WTC11 (cell line): ENCODE measurements at regions not wholly inside any gene's neighbourhood (a gene's known extent, or its start where the extent isn't known, plus 50 kb on each side); places are given as distances from the start of the nearest gene placed in this dataset.

ENCODE experiments used
- ATAC-seq: fragments of 200-7000 bp; cut with Tn5 transposase; 2 replicates; pipeline ENCODE4 v1.10.0; 2021; ENCODE audit warnings: mild to moderate bottlenecking, moderate library complexity
- CTCF ChIA-PET: fragments of 300-600 bp; sonication (Branson Sonifier 250); formaldehyde crosslinking; loops from one replicate; lab custom pipeline; 2021; ENCODE audit warnings: antibody characterized with exemption; lab: Charles Lee
- POLR2A ChIA-PET: fragments of 350-600 bp; sonication (Branson Sonifier 250); formaldehyde crosslinking; loops from one replicate; lab custom pipeline; 2021; ENCODE audit warnings: antibody characterized with exemption; lab: Charles Lee
- DNase-seq: peaks from one replicate; pipeline ENCODE4 v3.0.0; 2021; ENCODE audit warnings: low spot score
- H3K27ac Mint-ChIP-seq: 2 replicates; pipeline ENCODE4 v1.8.0; 2021; ENCODE audit warnings: mixed read lengths
- H3K27me3 Mint-ChIP-seq: 2 replicates; pipeline ENCODE4 v1.8.0; 2021; ENCODE audit warnings: low read depth, mild to moderate bottlenecking, moderate library complexity, mixed read lengths
- H3K36me3 Mint-ChIP-seq: 2 replicates; pipeline ENCODE4 v1.8.0; 2021; ENCODE audit warnings: mixed read lengths
- H3K4me1 Mint-ChIP-seq: 2 replicates; pipeline ENCODE4 v1.8.0; 2022; ENCODE audit warnings: mixed read lengths
- H3K4me3 Mint-ChIP-seq: 2 replicates; pipeline ENCODE4 v1.8.0; 2021; ENCODE audit warnings: mild to moderate bottlenecking, moderate library complexity, mixed read lengths
- H3K9me3 Mint-ChIP-seq: 2 replicates; pipeline ENCODE4 v1.8.0; 2021; ENCODE audit warnings: mixed read lengths
- HMGA2 ChIP-seq: fragments of 250-450 bp; sonication (Bioruptor Pico); IDR thresholded peaks from 2 replicates; pipeline ENCODE4 v1.4.0; 2021; ENCODE audit warnings: mild to moderate bottlenecking, moderate library complexity
- KAT7 ChIP-seq: sonication (generic); formaldehyde crosslinking; IDR thresholded peaks from 2 replicates; pipeline ENCODE4 v1.8.1; 2023; ENCODE audit warnings: missing genetic modification reagents, mild to moderate bottlenecking, borderline replicate concordance
- MYBL2 ChIP-seq: sonication (generic); formaldehyde crosslinking; IDR thresholded peaks from 2 replicates; pipeline ENCODE4 v1.8.1; 2023; ENCODE audit warnings: mild to moderate bottlenecking, moderate library complexity, missing genetic modification reagents
- NFATC4 ChIP-seq: fragments of 250-450 bp; sonication (Bioruptor Pico); IDR thresholded peaks from 2 replicates; pipeline ENCODE4 v1.9.0; 2021; ENCODE audit warnings: mild to moderate bottlenecking
- NR2C2 ChIP-seq: sonication (generic); formaldehyde crosslinking; IDR thresholded peaks from 2 replicates; pipeline ENCODE4 v1.8.0; 2022; ENCODE audit warnings: mild to moderate bottlenecking, missing genetic modification reagents
- NR3C1 ChIP-seq: sonication (generic); formaldehyde crosslinking; conservative IDR thresholded peaks from 2 replicates; pipeline ENCODE4 v1.8.1; 2023; ENCODE audit warnings: low read depth, mild to moderate bottlenecking, missing genetic modification reagents
- SMAD4 ChIP-seq: sonication (generic); formaldehyde crosslinking; IDR thresholded peaks from 2 replicates; pipeline ENCODE4 v1.8.0; 2022; ENCODE audit warnings: mild to moderate bottlenecking, missing genetic modification reagents
- SOX15 ChIP-seq: fragments of 250-450 bp; sonication (Bioruptor Pico); IDR thresholded peaks from 2 replicates; pipeline ENCODE4 v1.9.0; 2021; ENCODE audit warnings: mild to moderate bottlenecking
- TP53 ChIP-seq: sonication (generic); formaldehyde crosslinking; IDR thresholded peaks from 2 replicates; pipeline ENCODE4 v1.8.1; 2023; ENCODE audit warnings: mild to moderate bottlenecking, missing genetic modification reagents
- ZNF317 ChIP-seq: sonication (generic); formaldehyde crosslinking; IDR thresholded peaks from 2 replicates; pipeline ENCODE4 v1.8.1; 2023; ENCODE audit warnings: low read depth, mild to moderate bottlenecking, moderate library complexity, missing genetic modification reagents, borderline replicate concordance
- TF ChIP-seq, protein P1 (sequence below): fragments of 200-600 bp; IDR thresholded peaks from 2 replicates; pipeline ENCODE4 v1.8.0; 2022; ENCODE audit warnings: antibody characterized with exemption
- TF ChIP-seq, protein P2 (sequence below): sonication (generic); formaldehyde crosslinking; IDR thresholded peaks from 2 replicates; pipeline ENCODE4 v1.8.1; 2022; ENCODE audit warnings: low read depth, mild to moderate bottlenecking, moderate library complexity, missing genetic modification reagents, borderline replicate concordance
- TF ChIP-seq, protein P3 (sequence below): sonication (generic); formaldehyde crosslinking; IDR thresholded peaks from 2 replicates; pipeline ENCODE4 v1.8.0; 2023; ENCODE audit warnings: missing genetic modification reagents, mild to moderate bottlenecking, borderline replicate concordance
- TF ChIP-seq, protein P4 (sequence below): sonication (generic); formaldehyde crosslinking; IDR thresholded peaks from 2 replicates; pipeline ENCODE4 v1.8.1; 2023; ENCODE audit warnings: mild to moderate bottlenecking, missing genetic modification reagents, borderline replicate concordance
- TF ChIP-seq, protein P5 (sequence below): sonication (generic); formaldehyde crosslinking; IDR thresholded peaks from 2 replicates; pipeline ENCODE4 v1.8.1; 2023; ENCODE audit warnings: mild to moderate bottlenecking, missing genetic modification reagents, moderate library complexity
- TF ChIP-seq, protein P6 (sequence below): sonication (generic); formaldehyde crosslinking; IDR thresholded peaks from 2 replicates; pipeline ENCODE4 v1.8.1; 2022; ENCODE audit warnings: low read depth, missing genetic modification reagents, borderline replicate concordance

DNA sequence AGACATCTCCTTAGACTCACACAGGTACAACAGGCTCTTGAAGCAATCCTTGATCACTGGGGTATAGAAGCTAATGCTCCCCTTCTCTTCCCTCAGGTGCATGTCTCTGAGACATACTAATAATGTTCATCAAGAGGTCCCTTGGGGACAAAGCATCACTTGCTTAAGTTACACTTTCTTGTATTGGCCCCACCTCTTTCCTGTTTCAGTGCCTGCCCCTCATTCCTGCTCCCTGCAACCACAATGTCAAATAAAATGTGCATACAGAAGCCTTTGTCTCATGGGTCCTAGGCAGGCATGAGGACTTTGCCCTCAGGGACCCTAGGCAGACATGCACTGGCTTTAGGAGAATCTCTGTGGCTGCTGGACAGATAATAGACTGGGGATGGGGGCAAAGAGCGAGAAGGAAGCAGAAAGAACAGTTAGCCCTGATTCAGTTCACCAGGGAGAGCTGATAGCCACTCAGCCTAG lies 175.0 kb upstream of the NPY start:
- Mint-ChIP-seq H3K27me3 (no peaks in the 10 kb centered on the region), H3K36me3 (no peaks in the 10 kb centered on the region), H3K9me3 (no peaks in the 10 kb centered on the region), H3K27ac (no peak overlapping the region), H3K4me3 (no peak overlapping the region), H3K4me1 (peaks cover 11% of the 10 kb centered on the region)
- ATAC-seq (no peak), DNase-seq (no peak)
- ChIA-PET CTCF (no interaction called here), POLR2A (no interaction called here)
- TF ChIP-seq MYBL2 (CRISPR knock-in tag) (no peak), TP53 (no peak), NFATC4 (CRISPR knock-in tag) (no peak), NR2C2 (no peak)
- TF ChIP-seq, protein P1, sequence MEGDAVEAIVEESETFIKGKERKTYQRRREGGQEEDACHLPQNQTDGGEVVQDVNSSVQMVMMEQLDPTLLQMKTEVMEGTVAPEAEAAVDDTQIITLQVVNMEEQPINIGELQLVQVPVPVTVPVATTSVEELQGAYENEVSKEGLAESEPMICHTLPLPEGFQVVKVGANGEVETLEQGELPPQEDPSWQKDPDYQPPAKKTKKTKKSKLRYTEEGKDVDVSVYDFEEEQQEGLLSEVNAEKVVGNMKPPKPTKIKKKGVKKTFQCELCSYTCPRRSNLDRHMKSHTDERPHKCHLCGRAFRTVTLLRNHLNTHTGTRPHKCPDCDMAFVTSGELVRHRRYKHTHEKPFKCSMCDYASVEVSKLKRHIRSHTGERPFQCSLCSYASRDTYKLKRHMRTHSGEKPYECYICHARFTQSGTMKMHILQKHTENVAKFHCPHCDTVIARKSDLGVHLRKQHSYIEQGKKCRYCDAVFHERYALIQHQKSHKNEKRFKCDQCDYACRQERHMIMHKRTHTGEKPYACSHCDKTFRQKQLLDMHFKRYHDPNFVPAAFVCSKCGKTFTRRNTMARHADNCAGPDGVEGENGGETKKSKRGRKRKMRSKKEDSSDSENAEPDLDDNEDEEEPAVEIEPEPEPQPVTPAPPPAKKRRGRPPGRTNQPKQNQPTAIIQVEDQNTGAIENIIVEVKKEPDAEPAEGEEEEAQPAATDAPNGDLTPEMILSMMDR, result no peak

DNA sequence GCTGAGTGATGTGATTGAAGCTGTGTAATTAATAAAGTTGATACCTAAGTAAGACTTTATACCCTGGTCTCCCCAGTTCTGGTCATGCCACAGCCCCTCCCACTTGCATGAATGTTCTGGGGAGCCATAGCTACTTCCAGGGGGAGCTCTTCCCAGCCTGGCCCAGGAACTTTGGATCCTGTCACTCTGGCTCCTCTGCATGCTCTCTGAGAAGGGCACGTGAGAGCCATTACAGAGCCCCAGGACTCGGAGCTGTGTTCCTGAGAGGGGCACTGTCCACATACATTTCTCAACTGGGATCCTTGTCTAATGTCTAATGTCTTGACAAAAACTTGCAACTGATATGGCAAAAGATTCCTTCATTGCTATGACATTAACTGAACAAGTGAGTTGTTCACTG lies 173.9 kb upstream of the NPY start:
- peaks cover 12% of the 10 kb centered on the region for H3K4me1 Mint-ChIP-seq
- no peaks in the 10 kb centered on the region for H3K9me3 Mint-ChIP-seq
- POLR2A ChIA-PET, result no interaction called here
- no peak for ATAC-seq
- H3K27me3 Mint-ChIP-seq, result no peaks in the 10 kb centered on the region
- no peaks in the 10 kb centered on the region for H3K36me3 Mint-ChIP-seq
- TF ChIP-seq HMGA2 (CRISPR knock-in tag) (no peak), SOX15 (no peak), SMAD4 (CRISPR knock-in tag) (no peak), NR2C2 (no peak), KAT7 (CRISPR knock-in tag) (no peak), NR3C1 (no peak), ZNF317 (CRISPR knock-in tag) (no peak)
- TF ChIP-seq, protein P2, sequence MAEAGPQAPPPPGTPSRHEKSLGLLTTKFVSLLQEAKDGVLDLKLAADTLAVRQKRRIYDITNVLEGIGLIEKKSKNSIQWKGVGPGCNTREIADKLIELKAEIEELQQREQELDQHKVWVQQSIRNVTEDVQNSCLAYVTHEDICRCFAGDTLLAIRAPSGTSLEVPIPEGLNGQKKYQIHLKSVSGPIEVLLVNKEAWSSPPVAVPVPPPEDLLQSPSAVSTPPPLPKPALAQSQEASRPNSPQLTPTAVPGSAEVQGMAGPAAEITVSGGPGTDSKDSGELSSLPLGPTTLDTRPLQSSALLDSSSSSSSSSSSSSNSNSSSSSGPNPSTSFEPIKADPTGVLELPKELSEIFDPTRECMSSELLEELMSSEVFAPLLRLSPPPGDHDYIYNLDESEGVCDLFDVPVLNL (CRISPR knock-in tag), result no peak
- TF ChIP-seq, protein P3, sequence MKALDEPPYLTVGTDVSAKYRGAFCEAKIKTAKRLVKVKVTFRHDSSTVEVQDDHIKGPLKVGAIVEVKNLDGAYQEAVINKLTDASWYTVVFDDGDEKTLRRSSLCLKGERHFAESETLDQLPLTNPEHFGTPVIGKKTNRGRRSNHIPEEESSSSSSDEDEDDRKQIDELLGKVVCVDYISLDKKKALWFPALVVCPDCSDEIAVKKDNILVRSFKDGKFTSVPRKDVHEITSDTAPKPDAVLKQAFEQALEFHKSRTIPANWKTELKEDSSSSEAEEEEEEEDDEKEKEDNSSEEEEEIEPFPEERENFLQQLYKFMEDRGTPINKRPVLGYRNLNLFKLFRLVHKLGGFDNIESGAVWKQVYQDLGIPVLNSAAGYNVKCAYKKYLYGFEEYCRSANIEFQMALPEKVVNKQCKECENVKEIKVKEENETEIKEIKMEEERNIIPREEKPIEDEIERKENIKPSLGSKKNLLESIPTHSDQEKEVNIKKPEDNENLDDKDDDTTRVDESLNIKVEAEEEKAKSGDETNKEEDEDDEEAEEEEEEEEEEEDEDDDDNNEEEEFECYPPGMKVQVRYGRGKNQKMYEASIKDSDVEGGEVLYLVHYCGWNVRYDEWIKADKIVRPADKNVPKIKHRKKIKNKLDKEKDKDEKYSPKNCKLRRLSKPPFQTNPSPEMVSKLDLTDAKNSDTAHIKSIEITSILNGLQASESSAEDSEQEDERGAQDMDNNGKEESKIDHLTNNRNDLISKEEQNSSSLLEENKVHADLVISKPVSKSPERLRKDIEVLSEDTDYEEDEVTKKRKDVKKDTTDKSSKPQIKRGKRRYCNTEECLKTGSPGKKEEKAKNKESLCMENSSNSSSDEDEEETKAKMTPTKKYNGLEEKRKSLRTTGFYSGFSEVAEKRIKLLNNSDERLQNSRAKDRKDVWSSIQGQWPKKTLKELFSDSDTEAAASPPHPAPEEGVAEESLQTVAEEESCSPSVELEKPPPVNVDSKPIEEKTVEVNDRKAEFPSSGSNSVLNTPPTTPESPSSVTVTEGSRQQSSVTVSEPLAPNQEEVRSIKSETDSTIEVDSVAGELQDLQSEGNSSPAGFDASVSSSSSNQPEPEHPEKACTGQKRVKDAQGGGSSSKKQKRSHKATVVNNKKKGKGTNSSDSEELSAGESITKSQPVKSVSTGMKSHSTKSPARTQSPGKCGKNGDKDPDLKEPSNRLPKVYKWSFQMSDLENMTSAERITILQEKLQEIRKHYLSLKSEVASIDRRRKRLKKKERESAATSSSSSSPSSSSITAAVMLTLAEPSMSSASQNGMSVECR (CRISPR knock-in tag), result no peak
- TF ChIP-seq, protein P1, result no peak
- TF ChIP-seq, protein P4, sequence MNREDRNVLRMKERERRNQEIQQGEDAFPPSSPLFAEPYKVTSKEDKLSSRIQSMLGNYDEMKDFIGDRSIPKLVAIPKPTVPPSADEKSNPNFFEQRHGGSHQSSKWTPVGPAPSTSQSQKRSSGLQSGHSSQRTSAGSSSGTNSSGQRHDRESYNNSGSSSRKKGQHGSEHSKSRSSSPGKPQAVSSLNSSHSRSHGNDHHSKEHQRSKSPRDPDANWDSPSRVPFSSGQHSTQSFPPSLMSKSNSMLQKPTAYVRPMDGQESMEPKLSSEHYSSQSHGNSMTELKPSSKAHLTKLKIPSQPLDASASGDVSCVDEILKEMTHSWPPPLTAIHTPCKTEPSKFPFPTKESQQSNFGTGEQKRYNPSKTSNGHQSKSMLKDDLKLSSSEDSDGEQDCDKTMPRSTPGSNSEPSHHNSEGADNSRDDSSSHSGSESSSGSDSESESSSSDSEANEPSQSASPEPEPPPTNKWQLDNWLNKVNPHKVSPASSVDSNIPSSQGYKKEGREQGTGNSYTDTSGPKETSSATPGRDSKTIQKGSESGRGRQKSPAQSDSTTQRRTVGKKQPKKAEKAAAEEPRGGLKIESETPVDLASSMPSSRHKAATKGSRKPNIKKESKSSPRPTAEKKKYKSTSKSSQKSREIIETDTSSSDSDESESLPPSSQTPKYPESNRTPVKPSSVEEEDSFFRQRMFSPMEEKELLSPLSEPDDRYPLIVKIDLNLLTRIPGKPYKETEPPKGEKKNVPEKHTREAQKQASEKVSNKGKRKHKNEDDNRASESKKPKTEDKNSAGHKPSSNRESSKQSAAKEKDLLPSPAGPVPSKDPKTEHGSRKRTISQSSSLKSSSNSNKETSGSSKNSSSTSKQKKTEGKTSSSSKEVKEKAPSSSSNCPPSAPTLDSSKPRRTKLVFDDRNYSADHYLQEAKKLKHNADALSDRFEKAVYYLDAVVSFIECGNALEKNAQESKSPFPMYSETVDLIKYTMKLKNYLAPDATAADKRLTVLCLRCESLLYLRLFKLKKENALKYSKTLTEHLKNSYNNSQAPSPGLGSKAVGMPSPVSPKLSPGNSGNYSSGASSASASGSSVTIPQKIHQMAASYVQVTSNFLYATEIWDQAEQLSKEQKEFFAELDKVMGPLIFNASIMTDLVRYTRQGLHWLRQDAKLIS (CRISPR knock-in tag), result no peak
- TF ChIP-seq, protein P5, sequence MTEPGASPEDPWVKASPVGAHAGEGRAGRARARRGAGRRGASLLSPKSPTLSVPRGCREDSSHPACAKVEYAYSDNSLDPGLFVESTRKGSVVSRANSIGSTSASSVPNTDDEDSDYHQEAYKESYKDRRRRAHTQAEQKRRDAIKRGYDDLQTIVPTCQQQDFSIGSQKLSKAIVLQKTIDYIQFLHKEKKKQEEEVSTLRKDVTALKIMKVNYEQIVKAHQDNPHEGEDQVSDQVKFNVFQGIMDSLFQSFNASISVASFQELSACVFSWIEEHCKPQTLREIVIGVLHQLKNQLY (CRISPR knock-in tag), result no peak
- TF ChIP-seq, protein P6, sequence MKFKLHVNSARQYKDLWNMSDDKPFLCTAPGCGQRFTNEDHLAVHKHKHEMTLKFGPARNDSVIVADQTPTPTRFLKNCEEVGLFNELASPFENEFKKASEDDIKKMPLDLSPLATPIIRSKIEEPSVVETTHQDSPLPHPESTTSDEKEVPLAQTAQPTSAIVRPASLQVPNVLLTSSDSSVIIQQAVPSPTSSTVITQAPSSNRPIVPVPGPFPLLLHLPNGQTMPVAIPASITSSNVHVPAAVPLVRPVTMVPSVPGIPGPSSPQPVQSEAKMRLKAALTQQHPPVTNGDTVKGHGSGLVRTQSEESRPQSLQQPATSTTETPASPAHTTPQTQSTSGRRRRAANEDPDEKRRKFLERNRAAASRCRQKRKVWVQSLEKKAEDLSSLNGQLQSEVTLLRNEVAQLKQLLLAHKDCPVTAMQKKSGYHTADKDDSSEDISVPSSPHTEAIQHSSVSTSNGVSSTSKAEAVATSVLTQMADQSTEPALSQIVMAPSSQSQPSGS (CRISPR knock-in tag), result no peak
- TF ChIP-seq, all 79 proteins: peak for 0
- CTCF ChIA-PET, result interaction anchor here (0.6 kb wide), 1 partner anchor 126 kb away, joined by 3 read pairs; no protein-coding TSS in a partner anchor
- no peak for DNase-seq
- H3K4me3 Mint-ChIP-seq, result no peak overlapping the region
- no peak overlapping the region for H3K27ac Mint-ChIP-seq
